Activated naive CD8-positive, alpha-beta T cell treated with anti-CD3 and anti-CD28 coated beads, Interleukin-2, amount 10 ng/mL, durations not matched to agents 7 days and 5 days (primary cell): ENCODE measurements at regions not wholly inside any gene's neighbourhood (a gene's known extent, or its start where the extent isn't known, plus 50 kb on each side); places are given as distances from the start of the nearest gene placed in this dataset.

Source experiments
- ATAC-seq: fragments of 150-1000 bp; cut with Tn5 transposase; one replicate; pipeline ENCODE4 v1.10.0; 2021; ENCODE audit warnings: low read depth, moderate library complexity
- POLR2A ChIA-PET: fragments of 350-600 bp; sonication (Branson Sonifier 250); formaldehyde crosslinking; loops from one replicate; lab custom pipeline; 2021; ENCODE audit warnings: antibody characterized with exemption; lab: Charles Lee
- DNase-seq: peaks from one replicate; pipeline ENCODE4 v3.0.0; 2021
- H3K27ac Mint-ChIP-seq: one replicate; pipeline ENCODE4 v1.8.0; 2022; ENCODE audit warnings: mild to moderate bottlenecking, mixed read lengths
- H3K27me3 Mint-ChIP-seq: one replicate; pipeline ENCODE4 v1.8.0; 2022; ENCODE audit warnings: mild to moderate bottlenecking, moderate library complexity, mixed read lengths
- H3K36me3 Mint-ChIP-seq: one replicate; pipeline ENCODE4 v1.8.0; 2021; ENCODE audit warnings: mild to moderate bottlenecking, mixed read lengths
- H3K4me1 Mint-ChIP-seq: one replicate; pipeline ENCODE4 v1.8.0; 2021; ENCODE audit warnings: mixed read lengths
- H3K4me3 Mint-ChIP-seq: one replicate; pipeline ENCODE4 v1.8.0; 2022; ENCODE audit warnings: mild to moderate bottlenecking, moderate library complexity, mixed read lengths
- H3K9me3 Mint-ChIP-seq: one replicate; pipeline ENCODE4 v1.8.0; 2021; ENCODE audit warnings: mixed read lengths

DNA sequence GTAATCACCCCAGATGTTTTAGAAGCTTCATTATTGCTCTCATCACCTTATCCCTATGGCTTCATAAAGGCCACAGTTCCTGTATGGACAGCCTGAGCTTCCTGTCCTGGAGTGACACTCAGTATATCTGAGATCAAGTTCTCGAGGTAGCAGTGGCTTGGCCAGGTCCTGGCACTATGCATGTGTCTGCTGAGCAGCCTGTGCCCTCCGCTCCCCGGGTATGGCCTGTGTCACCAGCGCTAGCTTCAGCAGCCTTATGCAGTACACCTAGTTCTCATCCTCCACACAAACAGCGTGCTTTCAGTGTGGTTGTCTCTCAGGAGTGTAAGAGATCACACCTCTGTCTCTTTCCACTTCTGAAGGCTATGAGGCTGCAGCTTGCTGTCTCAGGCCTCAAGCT is 514.7 kb downstream of the DIRAS2 start:
- DNase-seq (no peak), ATAC-seq (no peak)
- no peaks in the 10 kb centered on the region for H3K9me3 Mint-ChIP-seq
- no peaks in the 10 kb centered on the region for H3K36me3 Mint-ChIP-seq
- H3K27ac Mint-ChIP-seq = no peak overlapping the region
- H3K4me1 Mint-ChIP-seq = no peaks in the 10 kb centered on the region
- H3K4me3 Mint-ChIP-seq = no peak overlapping the region
- POLR2A ChIA-PET = no interaction called here
- H3K27me3 Mint-ChIP-seq = peaks cover 16% of the 10 kb centered on the region

- Mint-ChIP-seq H3K4me1 (no peaks in the 10 kb centered on the region), H3K4me3 (no peak overlapping the region), H3K27ac (no peak overlapping the region), H3K36me3 (no peaks in the 10 kb centered on the region), H3K27me3 (peaks cover 16% of the 10 kb centered on the region), H3K9me3 (no peaks in the 10 kb centered on the region)
- POLR2A ChIA-PET = no interaction called here
- no peak for ATAC-seq
- no peak for DNase-seq
These were observed 513.9 kb downstream of the DIRAS2 start for GRCh38 chr9:90128587-90129190.

- H3K9me3 Mint-ChIP-seq = no peaks in the 10 kb centered on the region
These were observed 513.2 kb downstream of the DIRAS2 start for GRCh38 chr9:90129446-90129845.

DNA sequence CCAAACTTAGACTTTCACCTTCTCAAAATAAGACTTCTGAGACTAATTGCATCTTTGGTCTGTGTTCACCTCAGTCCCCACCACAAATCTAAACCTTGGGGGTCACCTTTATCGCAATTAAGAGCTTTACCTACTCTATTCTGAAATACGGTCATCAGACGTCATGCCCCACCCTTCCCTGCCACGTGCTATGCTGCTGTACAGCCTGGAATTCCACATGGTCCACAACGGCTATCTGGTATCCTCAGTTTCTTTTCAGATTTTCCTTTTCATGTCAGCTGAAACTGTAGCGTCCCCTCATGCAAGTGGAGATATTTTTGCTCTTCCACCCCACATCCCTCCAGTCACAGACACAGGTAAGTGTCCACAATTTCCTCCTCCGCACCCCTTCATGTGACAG is 511.1 kb downstream of the DIRAS2 start:
- POLR2A ChIA-PET = no interaction called here
- no peak for DNase-seq
- Mint-ChIP-seq H3K27ac (no peak overlapping the region), H3K4me1 (no peaks in the 10 kb centered on the region), H3K4me3 (no peak overlapping the region), H3K9me3 (no peaks in the 10 kb centered on the region), H3K36me3 (no peaks in the 10 kb centered on the region), H3K27me3 (peaks cover 19% of the 10 kb centered on the region)
- ATAC-seq = no peak

More at GRCh38 chr9:90129446-90129845, 513.2 kb downstream of the DIRAS2 start:
- no peak overlapping the region for H3K4me3 Mint-ChIP-seq
- no peak for ATAC-seq
- POLR2A ChIA-PET = no interaction called here
- no peaks in the 10 kb centered on the region for H3K36me3 Mint-ChIP-seq
- peaks cover 21% of the 10 kb centered on the region for H3K27me3 Mint-ChIP-seq
- DNase-seq = no peak
- H3K4me1 Mint-ChIP-seq = no peaks in the 10 kb centered on the region
- H3K27ac Mint-ChIP-seq = no peak overlapping the region

DNA sequence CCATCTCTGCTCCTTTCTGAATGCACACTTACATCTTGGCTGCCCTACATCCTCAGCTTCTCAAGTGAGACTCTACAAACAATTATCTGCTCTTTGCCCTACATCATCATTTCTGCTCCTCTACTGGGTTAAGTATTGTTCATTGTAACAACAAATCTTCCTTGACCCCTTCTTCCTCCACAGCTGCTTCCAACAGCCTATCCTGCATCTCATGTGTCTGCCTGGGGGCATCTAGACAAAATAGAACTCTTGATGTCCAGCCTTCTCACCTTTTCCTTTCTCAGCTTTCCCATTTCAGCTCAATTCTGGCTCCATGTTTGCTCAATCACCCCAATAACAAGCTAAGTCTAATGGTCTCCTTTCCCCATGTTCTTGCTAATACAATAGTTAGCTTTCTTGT is 509.8 kb downstream of the DIRAS2 start:
- Mint-ChIP-seq H3K4me1 (no peaks in the 10 kb centered on the region), H3K27me3 (peaks cover 23% of the 10 kb centered on the region), H3K9me3 (no peaks in the 10 kb centered on the region), H3K27ac (no peak overlapping the region), H3K36me3 (no peaks in the 10 kb centered on the region), H3K4me3 (no peak overlapping the region)
- ATAC-seq (no peak), DNase-seq (no peak)
- POLR2A ChIA-PET = no interaction called here

DNA sequence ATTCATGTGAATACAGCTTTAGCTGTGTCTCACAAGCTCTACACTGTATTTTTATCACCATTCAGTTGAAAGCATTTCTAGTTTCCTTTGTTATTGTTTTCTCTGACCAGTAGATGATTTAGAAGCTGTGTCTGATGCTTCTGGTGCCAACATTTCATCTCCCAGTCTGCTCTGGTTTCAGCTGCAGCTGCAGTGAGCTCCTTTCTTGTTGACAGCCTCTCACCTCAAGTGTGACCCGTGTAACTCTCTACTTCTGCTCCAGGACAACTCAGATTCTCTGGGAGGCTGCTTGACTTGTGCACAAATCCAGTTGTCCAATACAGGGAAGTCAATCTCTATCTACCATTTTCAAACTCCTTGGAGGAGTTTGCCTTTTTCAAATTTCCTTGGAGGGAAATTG is 504.8 kb downstream of the DIRAS2 start:
- ATAC-seq (no peak), DNase-seq (no peak)
- no peaks in the 10 kb centered on the region for H3K9me3 Mint-ChIP-seq
- peaks cover 31% of the 10 kb centered on the region for H3K27me3 Mint-ChIP-seq
- POLR2A ChIA-PET = no interaction called here
- H3K4me1 Mint-ChIP-seq = peaks cover 3% of the 10 kb centered on the region
- no peaks in the 10 kb centered on the region for H3K36me3 Mint-ChIP-seq
- no peak overlapping the region for H3K27ac Mint-ChIP-seq
- H3K4me3 Mint-ChIP-seq = no peak overlapping the region

DNA sequence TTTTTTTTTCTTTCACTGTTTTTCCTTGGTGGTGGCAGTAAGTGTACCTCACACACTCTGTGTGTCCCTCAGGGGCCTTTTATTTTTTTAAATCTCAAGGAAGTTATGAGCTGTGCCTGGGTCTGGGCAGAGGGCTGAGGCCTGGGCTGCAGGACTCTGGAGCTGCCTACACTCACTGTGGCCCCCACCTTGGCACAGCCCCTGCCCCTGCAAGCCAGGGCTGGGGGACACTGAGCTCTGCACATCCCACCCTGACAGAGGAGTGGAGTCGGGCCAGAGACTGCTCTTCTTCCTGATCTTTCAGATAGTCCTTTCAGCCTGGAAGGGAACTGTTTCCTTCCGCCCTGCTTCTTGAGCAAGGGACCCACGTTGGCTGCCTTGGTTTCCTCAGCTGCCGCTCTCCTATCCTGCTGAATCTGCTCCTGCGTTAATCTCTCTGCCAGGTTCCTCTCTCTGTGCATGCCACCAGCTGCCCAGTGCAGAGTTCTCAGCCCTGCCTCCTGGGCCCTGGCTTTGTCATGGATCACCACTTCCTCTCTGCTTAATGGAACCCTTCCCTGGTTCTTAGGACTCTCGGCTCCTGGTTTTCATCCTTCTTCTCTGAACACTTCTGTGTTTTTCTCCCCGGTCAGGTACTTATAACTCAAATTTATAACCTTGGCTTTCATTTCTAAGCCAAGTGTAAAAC is 502.3 kb downstream of the DIRAS2 start:
- Mint-ChIP-seq H3K27ac (no peak overlapping the region), H3K9me3 (no peaks in the 10 kb centered on the region), H3K36me3 (no peaks in the 10 kb centered on the region), H3K4me1 (peaks cover 3% of the 10 kb centered on the region), H3K4me3 (no peak overlapping the region), H3K27me3 (peaks cover 36% of the 10 kb centered on the region)
- DNase-seq (no peak), ATAC-seq (no peak)
- POLR2A ChIA-PET = no interaction called here

DNA sequence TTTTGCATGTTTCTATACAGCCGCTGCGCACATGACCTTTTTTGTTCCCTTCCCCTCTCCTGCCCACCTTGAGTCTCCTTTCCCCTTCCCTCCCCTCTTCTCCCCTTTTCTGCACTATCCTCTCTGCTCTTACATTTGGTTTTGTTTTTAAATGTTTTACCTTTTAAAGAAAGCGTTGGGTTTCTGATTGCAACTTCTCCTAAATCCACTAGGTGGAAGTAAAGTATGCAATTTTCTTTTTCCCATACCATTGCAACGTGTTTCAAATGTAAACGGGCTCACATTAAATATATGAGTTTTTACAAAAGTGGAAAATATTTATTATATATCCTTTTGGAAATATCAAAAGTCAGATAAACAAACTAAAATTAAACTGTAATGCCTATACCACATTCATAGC is 500.9 kb downstream of the DIRAS2 start:
- peaks cover 33% of the 10 kb centered on the region for H3K27me3 Mint-ChIP-seq
- POLR2A ChIA-PET = no interaction called here

GRCh38 chr9:90142580-90142979 is 500.0 kb downstream of the DIRAS2 start:
- Mint-ChIP-seq H3K27me3 (peaks cover 36% of the 10 kb centered on the region), H3K4me3 (no peak overlapping the region), H3K27ac (no peak overlapping the region), H3K9me3 (no peaks in the 10 kb centered on the region), H3K36me3 (no peaks in the 10 kb centered on the region), H3K4me1 (peaks cover 3% of the 10 kb centered on the region)
- DNase-seq (no peak), ATAC-seq (no peak)
- POLR2A ChIA-PET = no interaction called here

More for the DNA sequence above, 500.9 kb downstream of the DIRAS2 start:
- no peaks in the 10 kb centered on the region for H3K9me3 Mint-ChIP-seq
- H3K4me1 Mint-ChIP-seq = peaks cover 3% of the 10 kb centered on the region
- DNase-seq (no peak), ATAC-seq (no peak)
- H3K4me3 Mint-ChIP-seq = no peak overlapping the region
- H3K27ac Mint-ChIP-seq = no peak overlapping the region
- no peaks in the 10 kb centered on the region for H3K36me3 Mint-ChIP-seq

DNA sequence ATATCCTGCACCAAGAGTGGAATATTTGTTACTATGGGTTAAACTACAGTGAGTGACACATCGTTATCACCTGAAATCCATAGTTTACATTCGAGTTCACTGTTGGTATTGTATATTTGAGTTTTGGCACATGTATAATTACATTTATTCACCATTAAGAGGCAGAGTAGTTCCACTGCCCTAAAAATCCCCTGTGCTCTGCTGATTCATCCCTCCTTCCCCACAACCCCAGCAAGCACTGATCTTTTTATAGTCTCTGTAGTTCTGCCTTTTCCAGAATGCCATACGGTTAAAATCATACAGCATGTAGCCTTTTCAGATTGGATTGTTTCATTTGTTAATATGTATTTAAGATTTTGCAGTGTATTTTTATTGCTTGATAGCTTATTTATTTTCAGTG is 495.2 kb downstream of the DIRAS2 start:
- H3K4me3 Mint-ChIP-seq = no peak overlapping the region
- H3K4me1 Mint-ChIP-seq = no peaks in the 10 kb centered on the region
- ATAC-seq = no peak
- H3K9me3 Mint-ChIP-seq = no peaks in the 10 kb centered on the region
- DNase-seq = no peak
- H3K27me3 Mint-ChIP-seq = peaks cover 24% of the 10 kb centered on the region
- POLR2A ChIA-PET = no interaction called here
- no peaks in the 10 kb centered on the region for H3K36me3 Mint-ChIP-seq
- H3K27ac Mint-ChIP-seq = no peak overlapping the region

DNA sequence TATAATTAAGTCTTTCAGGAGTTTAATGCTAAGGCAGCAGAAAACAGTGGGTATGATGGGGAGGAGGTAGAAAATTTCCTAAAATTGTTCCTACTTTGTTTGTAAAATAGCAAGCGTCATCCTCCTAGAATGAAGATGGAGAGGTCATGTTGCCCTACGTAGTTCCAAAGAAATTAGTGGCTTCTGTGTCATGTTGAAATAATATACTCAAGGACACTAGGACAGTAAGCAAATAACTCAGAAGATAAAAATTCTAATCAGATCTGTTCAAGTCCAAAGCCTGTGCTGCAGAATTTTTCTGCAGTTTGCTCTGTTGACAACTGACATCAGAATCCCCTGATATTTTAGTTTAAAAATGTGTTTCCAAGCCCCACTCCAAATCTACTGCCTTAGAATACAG is 486.3 kb downstream of the DIRAS2 start:
- H3K27ac Mint-ChIP-seq = no peak overlapping the region
- H3K36me3 Mint-ChIP-seq = no peaks in the 10 kb centered on the region
- no peaks in the 10 kb centered on the region for H3K4me1 Mint-ChIP-seq
- H3K27me3 Mint-ChIP-seq = peaks cover 15% of the 10 kb centered on the region
- no peak for DNase-seq
- no peak overlapping the region for H3K4me3 Mint-ChIP-seq
- ATAC-seq = no peak
- POLR2A ChIA-PET = no interaction called here
- peaks cover 2% of the 10 kb centered on the region for H3K9me3 Mint-ChIP-seq

DNA sequence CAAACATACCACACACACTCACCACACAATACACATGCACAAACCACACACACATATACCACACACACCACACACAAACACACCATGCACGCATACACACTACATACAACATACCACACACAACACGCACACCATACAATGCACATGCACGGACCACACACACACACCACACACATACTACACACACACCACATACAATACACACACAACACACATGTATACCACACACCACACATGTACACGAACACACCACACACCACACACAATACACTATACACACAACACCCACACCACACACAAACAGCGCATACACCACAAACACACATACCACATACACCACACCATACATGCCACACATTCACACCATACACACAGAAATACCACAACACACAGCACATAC is 480.3 kb downstream of the DIRAS2 start:
- H3K27ac Mint-ChIP-seq = no peak overlapping the region
- no peaks in the 10 kb centered on the region for H3K4me1 Mint-ChIP-seq
- ATAC-seq (no peak), DNase-seq (no peak)
- H3K9me3 Mint-ChIP-seq = peaks cover 2% of the 10 kb centered on the region
- no peaks in the 10 kb centered on the region for H3K36me3 Mint-ChIP-seq
- H3K27me3 Mint-ChIP-seq = peaks cover 20% of the 10 kb centered on the region
- H3K4me3 Mint-ChIP-seq = no peak overlapping the region
- POLR2A ChIA-PET = no interaction called here

DNA sequence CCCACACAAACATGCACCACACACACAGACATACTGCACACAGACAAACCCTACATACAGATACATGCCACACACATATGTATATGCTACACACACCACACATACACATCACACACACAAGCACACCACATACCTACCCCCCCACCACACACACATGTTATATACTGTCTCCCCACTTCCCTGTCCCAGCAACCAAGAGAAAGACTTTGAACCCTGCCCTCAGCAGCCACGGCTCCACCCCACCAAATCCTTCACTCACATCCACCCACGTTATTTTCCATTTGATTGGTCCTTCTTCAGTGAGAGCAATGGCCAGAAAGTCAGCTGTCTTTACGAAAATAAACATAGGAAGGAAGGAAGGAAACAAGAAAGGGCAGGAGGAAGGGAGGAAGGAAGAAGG is 479.8 kb downstream of the DIRAS2 start:
- POLR2A ChIA-PET = no interaction called here
- Mint-ChIP-seq H3K4me1 (no peaks in the 10 kb centered on the region), H3K27ac (no peak overlapping the region)

GRCh38 chr9:90165281-90165680 is 477.3 kb downstream of the DIRAS2 start:
- H3K4me3 Mint-ChIP-seq = no peak overlapping the region
- no peaks in the 10 kb centered on the region for H3K4me1 Mint-ChIP-seq
- POLR2A ChIA-PET = no interaction called here
- no peak overlapping the region for H3K27ac Mint-ChIP-seq
- H3K27me3 Mint-ChIP-seq = peaks cover 16% of the 10 kb centered on the region
- no peak for DNase-seq
- no peaks in the 10 kb centered on the region for H3K9me3 Mint-ChIP-seq
- H3K36me3 Mint-ChIP-seq = no peaks in the 10 kb centered on the region
- no peak for ATAC-seq

More for the DNA sequence above, 479.8 kb downstream of the DIRAS2 start:
- Mint-ChIP-seq H3K36me3 (no peaks in the 10 kb centered on the region), H3K27me3 (peaks cover 16% of the 10 kb centered on the region), H3K9me3 (peaks cover 2% of the 10 kb centered on the region), H3K4me3 (no peak overlapping the region)
- no peak for DNase-seq
- ATAC-seq = no peak
